ENCODE measurements at regions not wholly inside any gene's neighbourhood (a gene's known extent, or its start where the extent isn't known, plus 50 kb on each side); places are given as distances from the start of the nearest gene placed in this dataset.

DNA sequence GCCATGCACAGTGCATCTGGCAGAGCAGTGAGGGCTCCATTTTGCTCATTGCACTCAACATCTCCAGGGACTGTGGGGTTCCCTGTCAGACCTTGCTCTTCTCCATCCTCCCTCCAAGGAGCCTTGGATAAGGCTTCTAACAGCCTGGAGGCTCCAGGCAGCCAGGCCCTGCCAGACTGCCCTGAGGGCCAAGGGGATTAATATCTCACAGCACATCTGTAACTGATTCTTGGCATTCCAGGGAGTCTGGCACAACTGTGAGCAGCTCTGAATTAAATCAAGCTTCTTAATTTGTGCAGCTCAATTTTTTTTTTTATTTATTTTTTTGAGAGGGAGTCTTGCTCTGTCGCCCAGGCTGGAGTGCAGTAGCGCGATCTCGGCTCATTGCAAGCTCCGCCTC lies 224.5 kb upstream of the PGRMC2 start:
- DNase-seq (ENCODE audit: insufficient read length, low spot score) (no peak), FAIRE-seq (no peak)

DNA sequence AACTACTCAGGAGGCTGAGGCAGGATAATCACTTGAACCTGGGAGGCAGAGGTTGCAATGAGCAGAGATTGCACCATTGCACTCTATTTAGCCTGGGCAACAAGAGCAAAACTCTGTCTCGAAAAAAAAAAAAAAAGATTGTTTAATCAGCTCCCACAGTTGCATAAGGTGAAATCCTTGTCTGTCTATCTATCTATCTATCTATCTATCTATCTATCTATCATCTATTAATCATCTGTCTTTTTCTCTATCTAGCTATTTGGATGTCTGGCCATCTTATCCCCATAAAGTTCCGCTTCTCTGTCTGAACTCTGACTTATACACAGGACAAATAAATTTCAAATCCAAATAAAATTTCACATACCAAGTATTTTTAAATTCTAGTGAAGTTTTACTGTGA lies 223.2 kb upstream of the PGRMC2 start:
- DNase-seq (ENCODE audit: insufficient read length, low spot score) (no peak), FAIRE-seq (no peak)

DNA sequence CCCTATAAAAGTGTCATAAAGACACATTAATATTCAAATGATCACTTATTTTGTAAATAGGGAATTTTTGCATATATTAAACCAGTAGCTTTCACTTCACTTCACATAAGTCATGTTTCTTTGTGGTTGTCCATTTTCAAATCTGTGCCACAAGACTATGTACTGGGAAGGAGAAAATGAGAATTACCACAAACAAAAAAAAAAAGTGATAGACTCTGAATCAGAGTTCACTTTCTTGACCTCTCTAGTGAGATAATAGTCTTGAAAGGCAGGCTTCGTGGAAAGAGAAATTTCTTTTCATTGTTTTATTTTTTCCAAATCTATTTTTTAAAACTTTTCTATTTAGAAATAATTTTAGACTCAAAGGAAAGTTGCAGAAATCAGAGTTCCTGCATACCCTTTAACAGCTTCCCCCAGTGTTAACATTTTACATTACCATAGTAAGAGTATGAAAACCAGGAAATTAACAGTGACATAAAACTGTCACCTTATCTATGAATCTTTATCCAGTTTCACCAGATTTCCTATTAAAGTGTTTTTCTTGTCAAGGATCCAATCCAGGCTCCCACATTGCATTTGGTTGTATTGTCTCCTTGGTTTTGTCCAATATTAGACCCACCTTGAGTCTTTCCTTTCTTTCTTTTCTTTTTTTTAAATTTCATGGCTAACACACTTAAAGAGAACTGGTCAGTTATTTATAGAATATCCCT lies 215.4 kb upstream of the PGRMC2 start:
- FAIRE-seq (no peak), DNase-seq (ENCODE audit: insufficient read length, low spot score) (no peak)

DNA sequence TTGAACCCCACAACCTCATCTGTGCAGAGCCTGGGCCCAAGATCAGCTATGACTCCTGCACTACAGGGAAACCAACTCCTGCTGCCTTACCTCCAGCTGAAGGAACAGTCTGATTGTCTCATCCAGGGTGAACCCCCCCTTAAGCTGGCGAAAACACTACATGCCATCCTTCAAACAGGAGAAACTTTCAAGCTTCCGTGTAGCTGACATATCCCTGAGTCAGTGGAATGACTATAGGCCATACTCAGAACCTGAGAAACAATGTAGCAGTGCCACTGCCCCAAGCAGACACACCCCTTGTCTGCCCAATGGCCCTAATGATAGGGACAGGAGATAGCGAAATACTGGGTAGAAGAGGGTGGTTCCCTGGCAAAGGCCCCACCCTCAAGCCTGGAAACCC lies 213.6 kb upstream of the PGRMC2 start:
- DNase-seq (ENCODE audit: insufficient read length, low spot score) (no peak), FAIRE-seq (no peak)

DNA sequence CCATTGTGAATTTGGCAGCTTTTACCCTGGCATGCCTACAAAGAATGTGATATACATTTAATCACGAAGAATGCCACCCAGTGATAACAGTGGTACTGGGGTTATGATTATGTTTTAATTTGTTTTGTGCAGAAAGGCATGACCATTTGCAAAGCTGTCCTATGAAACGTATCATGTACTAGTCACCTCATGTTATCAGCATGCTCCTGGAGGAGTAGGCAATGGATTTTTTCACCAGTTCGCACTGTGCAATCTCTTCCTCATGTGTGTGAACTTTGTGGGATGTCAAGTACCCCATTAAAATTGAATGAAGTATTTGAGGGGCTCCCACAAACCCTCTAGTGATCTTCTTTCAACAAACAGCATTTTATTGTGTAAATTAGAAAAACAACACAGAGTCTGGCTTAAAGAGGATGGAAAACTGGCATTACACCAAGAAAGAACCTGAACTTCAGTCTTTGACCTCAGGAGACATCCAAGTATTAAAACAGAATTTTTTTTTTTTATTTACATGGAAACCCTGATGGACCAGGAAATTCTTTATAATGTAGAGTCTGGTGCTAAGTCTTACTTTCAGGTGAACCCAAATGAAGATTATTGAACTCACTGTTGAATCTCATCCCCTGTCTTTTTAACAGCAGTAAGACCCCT lies 200.6 kb upstream of the PGRMC2 start:
- no peak for FAIRE-seq

GRCh38 chr4:128484896-128485295 lies 197.3 kb upstream of the PGRMC2 start:
- FAIRE-seq (no peak), DNase-seq (ENCODE audit: insufficient read length, low spot score) (no peak)

More for the DNA sequence above, 200.6 kb upstream of the PGRMC2 start:
- no peak for DNase-seq (ENCODE audit: insufficient read length, low spot score)

GRCh38 chr4:128483816-128484215 lies 196.2 kb upstream of the PGRMC2 start:
- FAIRE-seq (no peak), DNase-seq (ENCODE audit: insufficient read length, low spot score) (no peak)

DNA sequence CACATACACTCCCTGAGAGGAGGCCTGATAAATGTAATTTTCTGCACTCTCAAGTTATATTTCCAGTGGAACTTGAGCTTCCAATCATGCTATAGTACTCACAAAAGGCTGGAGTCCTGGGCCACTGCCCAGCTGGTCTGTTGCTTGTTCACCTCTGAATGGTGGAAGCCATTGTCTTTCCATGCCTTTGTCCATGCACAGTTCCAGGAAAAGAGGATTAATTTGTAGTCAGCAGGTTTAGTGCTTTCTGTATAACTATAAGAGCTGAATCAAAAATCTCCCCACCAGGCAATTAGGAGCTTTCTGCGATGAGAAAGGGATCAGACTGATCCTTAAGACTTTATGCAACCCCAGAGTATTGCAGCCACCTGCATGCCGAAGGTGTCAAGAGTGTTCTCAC lies 195.4 kb upstream of the PGRMC2 start:
- FAIRE-seq (no peak), DNase-seq (ENCODE audit: insufficient read length, low spot score) (no peak)

DNA sequence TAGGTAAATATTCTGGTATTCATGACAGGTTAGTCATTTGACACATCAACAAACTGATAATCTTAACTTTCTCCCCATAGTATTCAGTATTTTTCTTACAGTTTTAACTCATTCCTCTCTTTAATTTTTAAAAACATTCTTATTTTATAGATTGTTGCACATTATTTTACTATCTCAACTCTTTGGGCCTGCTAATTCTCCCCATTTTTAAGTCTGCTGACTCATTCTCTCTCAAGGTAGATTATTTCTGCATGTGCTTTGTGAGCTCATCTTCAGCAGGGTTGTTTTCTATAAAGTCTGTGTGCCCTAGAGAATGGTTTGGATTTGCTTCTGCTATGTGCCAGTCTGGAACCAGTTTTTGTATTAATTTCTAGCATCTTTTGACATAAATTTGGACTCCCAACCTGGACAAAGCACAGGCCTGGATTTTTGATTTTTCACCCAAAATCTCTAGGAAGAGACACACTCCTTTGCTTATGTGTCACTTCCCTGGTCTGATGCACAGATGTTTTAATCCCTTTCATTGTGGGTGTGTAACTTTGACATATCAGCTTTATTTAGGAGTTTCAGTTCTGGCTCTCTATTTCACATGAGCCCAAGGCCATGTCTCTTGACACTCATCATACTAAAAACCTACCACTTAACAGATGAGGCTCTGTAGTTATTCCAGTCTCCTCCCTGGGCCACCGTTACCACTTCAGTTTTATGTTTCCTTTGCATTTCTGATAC lies 194.3 kb upstream of the PGRMC2 start:
- no peak for DNase-seq (ENCODE audit: insufficient read length, low spot score)

DNA sequence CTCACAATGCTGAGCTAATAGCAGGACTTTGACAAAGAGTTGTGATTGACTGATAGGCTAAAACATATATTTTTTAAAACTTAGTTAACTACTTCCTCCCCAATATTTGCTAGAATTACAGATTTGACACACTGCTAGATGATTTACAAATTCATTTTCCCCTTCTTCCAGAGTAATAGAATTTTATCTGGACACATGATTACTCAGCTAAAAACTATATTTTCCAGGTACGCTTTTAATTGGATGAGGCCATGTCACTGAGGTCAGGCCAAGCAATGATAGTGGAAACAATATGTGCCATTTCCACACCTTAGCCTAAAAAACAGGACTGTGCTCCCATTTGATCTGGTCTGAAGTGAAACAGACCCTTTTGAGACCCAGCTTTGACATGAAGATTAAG lies 193.3 kb upstream of the PGRMC2 start:
- FAIRE-seq (no peak), DNase-seq (ENCODE audit: insufficient read length, low spot score) (no peak)

More for the DNA sequence above, 194.3 kb upstream of the PGRMC2 start:
- FAIRE-seq = no peak

DNA sequence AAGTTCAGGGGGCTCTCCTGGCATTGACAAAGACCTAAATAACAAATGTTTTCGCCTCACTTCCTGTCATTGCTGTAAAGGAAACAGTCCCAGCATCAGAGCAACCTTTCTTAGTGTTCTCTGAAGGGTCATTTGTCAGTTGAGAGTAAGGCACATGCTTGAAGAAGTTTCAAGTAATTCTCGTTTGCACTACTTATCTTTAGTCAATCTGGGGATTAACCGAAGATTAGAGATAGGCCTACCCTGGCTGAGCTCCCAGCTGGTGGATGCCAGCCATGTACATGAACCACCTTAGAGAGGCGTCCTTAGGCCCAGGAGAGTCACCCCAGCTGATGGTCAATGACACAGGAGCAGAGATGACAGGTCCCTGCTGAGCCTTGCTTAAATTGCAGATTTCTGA lies 189.9 kb upstream of the PGRMC2 start:
- no peak for DNase-seq (ENCODE audit: insufficient read length, low spot score)
- FAIRE-seq = no peak

DNA sequence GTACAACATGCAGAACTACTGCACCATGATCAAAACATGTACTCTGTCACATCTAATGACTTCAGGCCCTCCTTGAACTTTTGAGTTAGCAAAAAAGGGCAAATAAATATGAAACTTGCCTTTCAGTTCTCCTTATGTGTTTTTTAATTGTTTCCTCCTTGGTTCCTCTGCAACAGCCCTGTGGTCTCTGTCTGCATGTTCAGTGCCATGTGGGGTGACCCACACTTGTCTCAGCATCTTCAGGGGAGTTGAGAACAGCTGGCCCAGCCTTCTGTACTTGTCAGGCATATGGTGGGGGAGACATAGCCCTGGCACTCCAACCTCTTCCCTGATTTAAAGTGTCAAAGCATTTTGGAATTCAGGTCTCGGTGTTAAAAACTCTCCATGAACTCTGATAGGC lies 188.0 kb upstream of the PGRMC2 start:
- FAIRE-seq = no peak

DNA sequence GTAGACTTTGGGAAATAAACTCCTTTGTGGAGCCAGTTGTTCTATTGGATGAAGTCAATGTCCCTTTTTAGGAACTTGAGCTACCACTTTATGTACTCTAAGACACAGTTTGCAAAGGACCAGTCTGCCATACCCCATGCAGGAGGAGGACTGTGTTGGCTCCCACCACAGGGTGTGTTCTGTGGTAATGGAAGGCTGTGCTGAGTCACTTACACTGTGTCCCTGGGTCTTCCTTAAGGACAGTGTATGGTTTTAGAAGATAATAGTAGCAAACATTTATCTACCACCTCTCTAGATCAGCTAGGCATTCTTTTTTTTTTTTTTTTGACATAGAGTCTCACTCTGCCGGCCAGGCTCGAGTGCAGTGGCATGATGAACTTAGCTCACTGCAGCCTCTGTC lies 184.0 kb upstream of the PGRMC2 start:
- FAIRE-seq (no peak), DNase-seq (ENCODE audit: insufficient read length, low spot score) (no peak)

More for the DNA sequence above, 188.0 kb upstream of the PGRMC2 start:
- DNase-seq (ENCODE audit: insufficient read length, low spot score) = no peak

GRCh38 chr4:128470492-128471053 lies 183.0 kb upstream of the PGRMC2 start:
- FAIRE-seq (no peak), DNase-seq (ENCODE audit: insufficient read length, low spot score) (no peak)

DNA sequence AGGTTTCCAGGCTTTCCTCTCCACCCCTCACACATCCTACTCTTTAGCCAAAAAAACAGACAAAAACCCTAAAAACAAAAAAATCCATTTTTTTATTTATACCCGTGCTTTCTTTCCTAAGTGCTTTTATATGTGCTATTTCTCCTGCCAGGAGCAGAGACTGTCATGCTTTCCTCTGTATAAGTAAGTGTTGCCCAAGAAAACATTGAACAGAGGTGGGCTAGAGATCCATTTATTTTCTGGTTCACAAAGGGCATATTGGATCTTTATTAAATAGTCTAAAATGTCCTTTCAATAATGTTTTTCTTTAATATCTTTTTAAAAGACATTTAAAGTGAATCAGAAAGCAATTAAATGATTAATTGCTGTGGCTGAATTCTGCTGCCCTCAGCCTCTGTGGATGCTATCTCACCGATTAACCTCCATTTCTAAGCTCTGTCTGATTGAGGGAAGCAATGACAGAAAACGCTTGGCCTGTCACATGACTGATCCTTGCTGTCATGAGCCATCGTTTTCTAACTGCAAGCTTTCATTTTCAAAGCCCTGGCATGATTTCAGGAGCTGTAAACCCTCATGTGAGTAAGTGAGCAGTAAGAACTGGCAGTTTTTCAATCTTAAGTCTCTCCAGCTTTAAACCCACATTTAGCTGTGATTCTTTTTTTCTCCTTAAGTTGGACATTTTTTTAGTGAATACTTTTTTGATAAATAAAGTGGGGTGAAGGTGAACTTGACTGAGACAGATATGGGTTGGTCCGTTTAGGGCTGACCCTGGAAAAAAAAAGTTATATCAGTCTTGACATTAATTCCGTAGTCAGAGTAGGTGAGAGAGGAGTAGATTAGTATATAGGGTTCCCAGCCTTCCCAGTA lies 180.7 kb upstream of the PGRMC2 start:
- no peak for FAIRE-seq
- no peak for DNase-seq (ENCODE audit: insufficient read length, low spot score)

DNA sequence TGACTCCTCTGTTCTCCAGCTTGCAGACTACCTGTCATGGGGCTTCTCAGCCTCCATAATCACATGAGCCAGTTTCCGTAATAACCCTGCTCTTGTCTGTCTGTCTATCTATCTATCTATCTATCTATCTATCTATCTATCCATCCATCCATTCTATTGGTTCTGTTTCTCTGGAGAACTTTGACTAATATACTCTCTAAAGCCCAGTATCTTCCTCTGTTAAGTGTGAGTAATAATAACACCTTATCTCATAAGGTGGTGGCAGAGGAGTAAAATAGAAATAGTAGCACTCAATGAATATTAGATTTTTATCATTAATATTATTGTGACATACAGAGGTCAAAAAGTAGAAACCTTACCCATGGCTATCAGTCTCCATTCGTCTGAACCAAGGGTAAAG lies 177.9 kb upstream of the PGRMC2 start:
- no peak for FAIRE-seq
- no peak for DNase-seq (ENCODE audit: insufficient read length, low spot score)

DNA sequence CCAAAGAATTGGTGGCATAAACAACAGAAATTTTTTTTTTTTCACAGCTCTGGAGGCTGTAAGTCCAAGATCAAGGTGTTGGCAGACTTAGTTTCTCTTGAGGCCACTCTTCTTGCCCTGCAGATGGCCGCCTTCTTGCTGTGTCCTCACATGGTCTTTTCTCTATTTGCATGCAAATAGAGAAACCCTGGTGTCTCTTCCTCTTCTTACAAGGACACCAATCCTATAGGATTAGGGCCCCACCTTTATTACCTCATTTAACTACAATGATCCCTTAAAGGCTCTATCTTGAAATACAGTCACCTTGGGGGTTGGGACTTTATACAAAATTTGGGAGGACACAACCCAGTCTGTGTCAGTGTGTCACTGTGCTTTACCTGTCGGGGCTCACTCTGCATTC lies 175.4 kb upstream of the PGRMC2 start:
- no peak for DNase-seq (ENCODE audit: insufficient read length, low spot score)
- no peak for FAIRE-seq

DNA sequence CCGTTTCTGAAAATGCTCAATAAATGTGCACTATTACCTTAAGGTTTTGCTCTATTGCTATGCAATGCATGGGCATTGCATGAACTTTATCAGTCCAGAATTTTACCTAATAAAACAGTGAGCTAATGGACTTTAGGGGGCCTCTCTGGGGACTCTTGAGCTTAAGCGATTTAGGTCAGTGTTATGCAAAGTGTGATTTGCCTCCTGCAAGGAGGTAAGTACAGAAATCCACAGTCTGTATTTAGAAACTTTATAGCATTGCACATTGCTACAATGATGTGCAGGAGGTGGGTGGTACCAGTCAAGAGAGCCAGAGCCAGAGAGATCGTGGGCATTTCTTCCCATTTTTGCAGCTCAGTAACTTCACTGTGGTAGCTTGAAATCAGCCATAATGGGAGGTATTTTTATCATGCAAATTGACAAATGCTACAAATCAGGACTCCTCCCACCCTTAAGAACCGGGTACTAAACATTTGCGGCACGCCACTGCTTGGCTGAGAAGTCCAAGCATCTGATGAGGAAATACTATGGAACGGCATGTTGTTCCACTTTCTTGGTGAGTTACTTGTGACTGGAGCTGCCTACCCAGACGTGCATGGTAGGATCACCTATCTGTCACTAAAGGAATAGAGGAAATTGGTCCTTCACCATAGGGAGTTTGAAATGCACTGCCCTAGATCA lies 174.6 kb upstream of the PGRMC2 start:
- DNase-seq (ENCODE audit: insufficient read length, low spot score) (no peak), FAIRE-seq (no peak)

- DNase-seq (ENCODE audit: insufficient read length, low spot score) = no peak
- FAIRE-seq = no peak
Observed at GRCh38 chr4:128461291-128462102, 173.9 kb upstream of the PGRMC2 start.

Data from GM19239 (cell line).